ENCODE measurements at regions not wholly inside any gene's neighbourhood (a gene's known extent, or its start where the extent isn't known, plus 50 kb on each side); places are given as distances from the start of the nearest gene placed in this dataset.
"Not testable (repeated sequence)": the region's sequence is repeated elsewhere in the genome, so short reads cannot be mapped to it uniquely, and the experiment has no call there.

- H4K20me1 ChIP-seq (ENCODE audit: insufficient read depth) = no peaks in the 10 kb centered on the region
- TF ChIP-seq EZH2phosphoT487 (IDR thresholded peaks at IDR 0.05; ENCODE audit: insufficient read depth, low read depth) = no peak
- no peak for TF ChIP-seq EZH2 (IDR thresholded peaks at IDR 0.05; ENCODE audit: insufficient read depth, poor library complexity, severe bottlenecking)
- H3K36me3 ChIP-seq (ENCODE audit: low read depth) = no peaks in the 10 kb centered on the region
- no peaks in the 10 kb centered on the region; the same call in 1 of the 2 replicates for H3K9me2 ChIP-seq (ENCODE audit: insufficient read depth)
- no peak overlapping the region for H3K27ac ChIP-seq
- 64 to 68% methylated on average over 4 of the region's 4 CpGs for WGBS, 2 experiments (ENCODE audit: low coverage in 1 of 2, low lambda C conversion rate in 2 of 2, missing lambda C conversion rate in 2 of 2)
- no peak for DNase-seq
- in situ Hi-C loops (cut with MboI) = no loop called here
- H3K9ac ChIP-seq = no peak overlapping the region
- H3K4me2 ChIP-seq (ENCODE audit: unreplicated experiment) = no peak overlapping the region
- peaks cover 27% of the 10 kb centered on the region for H3K27me3 ChIP-seq (replicated peaks; ENCODE audit: insufficient read depth)
- no peaks in the 10 kb centered on the region for H3K9me3 ChIP-seq (ENCODE audit: low read depth)
- H2AFZ ChIP-seq = no peak overlapping the region
- H3K4me1 ChIP-seq (ENCODE audit: insufficient read depth) = peaks cover 12% of the 10 kb centered on the region
- 0 out of 2 replicates have a peak, but pooled peaks cover 13% of the 10 kb centered on the region for H3F3A ChIP-seq (ENCODE audit: insufficient read depth)
- H3K4me3 ChIP-seq = no peak overlapping the region
- H3K79me2 ChIP-seq (ENCODE audit: insufficient read depth) = no peaks in the 10 kb centered on the region
Measured at GRCh38 chr13:47705185-47705584, 295.9 kb downstream of the SUCLA2 start.

- no peaks in the 10 kb centered on the region for H3K9me2 ChIP-seq (ENCODE audit: insufficient read depth)
- no peaks in the 10 kb centered on the region for H4K20me1 ChIP-seq (ENCODE audit: insufficient read depth)
- no peak overlapping the region for H3K27ac ChIP-seq
- H3K36me3 ChIP-seq (ENCODE audit: low read depth) = no peaks in the 10 kb centered on the region
- TF ChIP-seq EZH2 (IDR thresholded peaks at IDR 0.05; ENCODE audit: insufficient read depth, poor library complexity, severe bottlenecking) = no peak
- no peaks in the 10 kb centered on the region for H3F3A ChIP-seq (ENCODE audit: insufficient read depth)
- no peak overlapping the region for H3K4me2 ChIP-seq (ENCODE audit: unreplicated experiment)
- no peaks in the 10 kb centered on the region for H3K4me1 ChIP-seq (ENCODE audit: insufficient read depth)
- H3K9ac ChIP-seq = no peak overlapping the region
- WGBS, 2 experiments (ENCODE audit: low coverage in 1 of 2, low lambda C conversion rate in 2 of 2, missing lambda C conversion rate in 2 of 2) = 79 to 83% methylated on average over 3 of the region's 3 CpGs
- H2AFZ ChIP-seq = no peak overlapping the region
- H3K27me3 ChIP-seq (replicated peaks; ENCODE audit: insufficient read depth) = no peaks in the 10 kb centered on the region
- no peaks in the 10 kb centered on the region for H3K9me3 ChIP-seq (ENCODE audit: low read depth)
- H3K4me3 ChIP-seq = no peak overlapping the region
- in situ Hi-C loops (cut with MboI) = no loop called here
- no peak for DNase-seq
- H3K79me2 ChIP-seq (ENCODE audit: insufficient read depth) = no peaks in the 10 kb centered on the region
Measured at GRCh38 chr13:47696674-47697073, 304.4 kb downstream of the SUCLA2 start.

GRCh38 chr13:47687577-47687976 lies 313.5 kb downstream of the SUCLA2 start:
- TF ChIP-seq EZH2 (IDR thresholded peaks at IDR 0.05; ENCODE audit: insufficient read depth, poor library complexity, severe bottlenecking) (no peak), EZH2phosphoT487 (IDR thresholded peaks at IDR 0.05; ENCODE audit: insufficient read depth, low read depth) (no peak)
- Histone ChIP-seq H3K36me3 (ENCODE audit: low read depth) (no peaks in the 10 kb centered on the region), H4K20me1 (ENCODE audit: insufficient read depth) (no peaks in the 10 kb centered on the region), H3K4me3 (no peak overlapping the region), H3K4me1 (ENCODE audit: insufficient read depth) (peaks cover 7% of the 10 kb centered on the region; the same call in 1 of the 2 replicates), H3K9me3 (ENCODE audit: low read depth) (no peaks in the 10 kb centered on the region), H3K27ac (no peak overlapping the region), H3F3A (ENCODE audit: insufficient read depth) (no peaks in the 10 kb centered on the region), H2AFZ (no peak overlapping the region), H3K79me2 (ENCODE audit: insufficient read depth) (no peaks in the 10 kb centered on the region), H3K9me2 (ENCODE audit: insufficient read depth) (no peaks in the 10 kb centered on the region), H3K9ac (no peak overlapping the region), H3K4me2 (ENCODE audit: unreplicated experiment) (no peak overlapping the region), H3K27me3 (replicated peaks; ENCODE audit: insufficient read depth) (0 out of 2 replicates have a peak, but pooled peaks cover 9% of the 10 kb centered on the region)
- no peak for DNase-seq
- 21% methylated on average over 2 of the region's 2 CpGs for WGBS, 2 experiments (ENCODE audit: low coverage in 1 of 2, low lambda C conversion rate in 2 of 2, missing lambda C conversion rate in 2 of 2)
- in situ Hi-C loops (cut with MboI) = no loop called here

- H3K36me3 ChIP-seq (ENCODE audit: low read depth); H3K79me2 ChIP-seq (ENCODE audit: insufficient read depth); H3K27ac ChIP-seq; H3K9me3 ChIP-seq (ENCODE audit: low read depth); H3K4me3 ChIP-seq; H3F3A ChIP-seq (ENCODE audit: insufficient read depth); H3K27me3 ChIP-seq (replicated peaks; ENCODE audit: insufficient read depth); H3K9ac ChIP-seq; H3K4me2 ChIP-seq (ENCODE audit: unreplicated experiment); H4K20me1 ChIP-seq (ENCODE audit: insufficient read depth); in situ Hi-C loops (cut with MboI); H3K9me2 ChIP-seq (ENCODE audit: insufficient read depth); H2AFZ ChIP-seq: not testable (repeated sequence)
- peak; percentile 41 for DNase-seq
- peaks cover 19% of the 10 kb centered on the region for H3K4me1 ChIP-seq (ENCODE audit: insufficient read depth)
- WGBS, 2 experiments (ENCODE audit: low coverage in 1 of 2, low lambda C conversion rate in 2 of 2, missing lambda C conversion rate in 2 of 2) = 26 to 34% methylated on average over 2 of the region's 2 CpGs
Measured at GRCh38 chr13:47685156-47685555, 315.9 kb downstream of the SUCLA2 start.

- peak; percentile 72 for DNase-seq
- no peaks in the 10 kb centered on the region for H3K9me3 ChIP-seq (ENCODE audit: low read depth)
- H3K9me2 ChIP-seq (ENCODE audit: insufficient read depth) = no peaks in the 10 kb centered on the region
- H2AFZ ChIP-seq = no peak overlapping the region
- no peak overlapping the region for H3K4me2 ChIP-seq (ENCODE audit: unreplicated experiment)
- peaks cover 46% of the 10 kb centered on the region for H3K4me1 ChIP-seq (ENCODE audit: insufficient read depth)
- no peak overlapping the region for H3K9ac ChIP-seq
- peaks cover 31% of the 10 kb centered on the region for H3F3A ChIP-seq (ENCODE audit: insufficient read depth)
- no peak overlapping the region for H3K27ac ChIP-seq
- H3K36me3 ChIP-seq (ENCODE audit: low read depth) = no peaks in the 10 kb centered on the region
- in situ Hi-C loops (cut with MboI) = no loop called here
- H3K27me3 ChIP-seq (replicated peaks; ENCODE audit: insufficient read depth) = no peaks in the 10 kb centered on the region
- TF ChIP-seq EZH2phosphoT487 (IDR thresholded peaks at IDR 0.05; ENCODE audit: insufficient read depth, low read depth) = no peak
- no peak for TF ChIP-seq EZH2 (IDR thresholded peaks at IDR 0.05; ENCODE audit: insufficient read depth, poor library complexity, severe bottlenecking)
- no peak overlapping the region for H3K4me3 ChIP-seq
- H3K79me2 ChIP-seq (ENCODE audit: insufficient read depth) = no peaks in the 10 kb centered on the region
- H4K20me1 ChIP-seq (ENCODE audit: insufficient read depth) = no peaks in the 10 kb centered on the region
- WGBS, 2 experiments (ENCODE audit: low coverage in 1 of 2, low lambda C conversion rate in 2 of 2, missing lambda C conversion rate in 2 of 2) = 5% methylated on average over 2 of the region's 2 CpGs
Measured at GRCh38 chr13:47680748-47681147, 320.3 kb downstream of the SUCLA2 start.
